ENCODE measurements at regions not wholly inside any gene's neighbourhood (a gene's known extent, or its start where the extent isn't known, plus 50 kb on each side); places are given as distances from the start of the nearest gene placed in this dataset.

- TF ChIP-seq EZH2 (IDR thresholded peaks at IDR 0.05; ENCODE audit: low read depth, unreplicated experiment) (no peak), CTCF (conservative IDR thresholded peaks at IDR 0.05; ENCODE audit: low read depth in 2 of 2) (peak in 1 of 2 experiments; percentile 21; a peak in 1 of 4 replicates), CREB1 (CRISPR knock-in tag; IDR thresholded peaks at IDR 0.05; ENCODE audit: low read depth) (no peak), JUNB (IDR thresholded peaks at IDR 0.05; ENCODE audit: unreplicated experiment) (no peak), POLR2AphosphoS5 (IDR thresholded peaks at IDR 0.05; ENCODE audit: low read depth) (no peak), ZNF331 (CRISPR knock-in tag; IDR thresholded peaks at IDR 0.05; ENCODE audit: low read depth) (no peak), EZH2phosphoT487 (IDR thresholded peaks at IDR 0.05; ENCODE audit: unreplicated experiment) (no peak), REST (IDR thresholded peaks at IDR 0.05; ENCODE audit: unreplicated experiment) (no peak), ETS1 (IDR thresholded peaks at IDR 0.05) (no peak), NANOG (IDR thresholded peaks at IDR 0.05; ENCODE audit: borderline replicate concordance) (no peak)
Measured at GRCh38 chr13:64958106-64958505, 2272.0 kb downstream of the PCDH9 start.

All from GM23338 (cell line).